IMR-90 (cell line): ENCODE measurements at regions not wholly inside any gene's neighbourhood (a gene's known extent, or its start where the extent isn't known, plus 50 kb on each side); places are given as distances from the start of the nearest gene placed in this dataset.

ENCODE experiments used
- ATAC-seq: fragments of 200-7000 bp; cut with Tn5 transposase; 2 replicates; pipeline ENCODE4 v1.9.1; 2020; ENCODE audit warnings: low read depth, mild to moderate bottlenecking, moderate library complexity
- BruUV-seq: library from RNA; stranded (reverse); fragments of 400-500 nt; replicated peaks from 2 replicates; lab custom pipeline; 2021; lab: Mats Ljungman, UMichigan
- CTCF ChIA-PET: fragments of 300-600 bp; formaldehyde crosslinking; extraction: SDS; loops from one replicate; lab custom pipeline; 2021; ENCODE audit warnings: antibody characterized with exemption; lab: Yijun Ruan, JAX
- POLR2A ChIA-PET: fragments of 300-600 bp; sonication (Branson Sonifier 250); formaldehyde crosslinking; loops from one replicate; lab custom pipeline; 2022; ENCODE audit warnings: antibody characterized with exemption; ENCODE audit not compliant: unreplicated experiment; lab: Charles Lee
- DNase-seq: peaks from one replicate; pipeline ENCODE4 v3.0.0; 2013
- H2AFZ ChIP-seq: replicated peaks from 2 replicates; pipeline ENCODE3; 2013; ENCODE audit warnings: low read length, mild to moderate bottlenecking; ENCODE audit not compliant: poor library complexity
- H2AK5ac ChIP-seq: 2 replicates; pipeline ENCODE4 v1.6.1; 2013; ENCODE audit warnings: low read depth, low read length, inconsistent platforms
- H2AK9ac ChIP-seq: replicated peaks from 2 replicates; pipeline ENCODE3; 2013; ENCODE audit warnings: mild to moderate bottlenecking, low read depth, low read length, moderate library complexity; ENCODE audit not compliant: poor library complexity
- H2BK120ac ChIP-seq: 2 replicates; pipeline ENCODE4 v1.6.1; 2013; ENCODE audit warnings: low read depth, low read length, inconsistent platforms
- H2BK15ac ChIP-seq: 3 replicates; pipeline ENCODE4 v1.6.1; 2013; ENCODE audit warnings: low read depth, low read length, inconsistent platforms
- H2BK20ac ChIP-seq: 2 replicates; pipeline ENCODE4 v1.6.1; 2013; ENCODE audit warnings: low read depth, mild to moderate bottlenecking, inconsistent platforms, low read length, moderate library complexity
- H2BK5ac ChIP-seq: 2 replicates; pipeline ENCODE4 v1.6.1; 2013; ENCODE audit warnings: mild to moderate bottlenecking, low read depth, low read length, inconsistent platforms; ENCODE audit not compliant: poor library complexity, severe bottlenecking
- H3K14ac ChIP-seq: replicated peaks from 2 replicates; pipeline ENCODE4 v1.6.1; 2013; ENCODE audit warnings: low read depth, low read length, inconsistent platforms
- H3K18ac ChIP-seq: 2 replicates; pipeline ENCODE4 v1.6.1; 2013; ENCODE audit warnings: low read depth, low read length, control low read depth
- H3K23ac ChIP-seq: 2 replicates; pipeline ENCODE4 v1.6.1; 2013; ENCODE audit warnings: low read depth, low read length, inconsistent platforms
- H3K27ac ChIP-seq: 2 replicates; pipeline ENCODE4 v1.5.1; 2013; ENCODE audit warnings: mild to moderate bottlenecking, control low read depth, low read length; ENCODE audit not compliant: insufficient read depth
- H3K27me3 ChIP-seq: 2 replicates; pipeline ENCODE4 v1.6.1; 2013; ENCODE audit warnings: low read length; ENCODE audit not compliant: control insufficient read depth, insufficient read depth
- H3K36me3 ChIP-seq: 2 replicates; pipeline ENCODE4 v1.6.1; 2013; ENCODE audit warnings: low read length, mixed read lengths; ENCODE audit not compliant: control insufficient read depth, insufficient read depth
- H3K4ac ChIP-seq: 2 replicates; pipeline ENCODE4 v1.6.1; 2013; ENCODE audit warnings: low read depth, low read length, inconsistent platforms
- H3K4me1 ChIP-seq: 2 replicates; pipeline ENCODE4 v1.6.1; 2013; ENCODE audit warnings: low read length, mixed read lengths; ENCODE audit not compliant: control insufficient read depth, insufficient read depth
- H3K4me2 ChIP-seq: 2 replicates; pipeline ENCODE4 v1.6.1; 2013; ENCODE audit warnings: low read depth, mild to moderate bottlenecking, control low read depth, low read length, moderate library complexity
- H3K4me3 ChIP-seq: 2 replicates; pipeline ENCODE4 v1.5.1; 2013; ENCODE audit warnings: low read depth, mild to moderate bottlenecking, control low read depth, low read length, moderate library complexity; ENCODE audit not compliant: insufficient read depth
- H3K56ac ChIP-seq: 2 replicates; pipeline ENCODE4 v1.6.1; 2013; ENCODE audit warnings: low read length, inconsistent platforms; ENCODE audit not compliant: insufficient read depth; ENCODE audit errors: extremely low read depth
- H3K79me1 ChIP-seq, 2 experiments: 2 replicates each; pipeline ENCODE4 v1.6.1; 2013; ENCODE audit warnings: low read length in 2 of 2, inconsistent platforms in 1 of 2, low read depth in 1 of 2
- H3K9ac ChIP-seq: 2 replicates; pipeline ENCODE4 v1.6.1; 2013; ENCODE audit warnings: low read depth, low read length, control low read depth
- H3K9me1 ChIP-seq: 2 replicates; pipeline ENCODE4 v1.6.1; 2013; ENCODE audit warnings: low read length, inconsistent platforms; ENCODE audit not compliant: insufficient read depth
- H3K9me3 ChIP-seq: 2 replicates; pipeline ENCODE4 v1.6.1; 2013; ENCODE audit warnings: low read length; ENCODE audit not compliant: control insufficient read depth, insufficient read depth
- H4K20me1 ChIP-seq: 2 replicates; pipeline ENCODE4 v1.6.1; 2013; ENCODE audit warnings: low read length, inconsistent platforms; ENCODE audit not compliant: insufficient read depth
- H4K5ac ChIP-seq: 2 replicates; pipeline ENCODE4 v1.6.1; 2013; ENCODE audit warnings: mild to moderate bottlenecking, low read depth, low read length, control low read depth
- H4K8ac ChIP-seq, 2 experiments: 2 replicates each; pipeline ENCODE4 v1.6.1; 2013; ENCODE audit warnings: low read depth in 2 of 2, low read length in 2 of 2, control low read depth in 1 of 2, inconsistent platforms in 1 of 2
- H4K91ac ChIP-seq: 2 replicates; pipeline ENCODE4 v1.6.1; 2013; ENCODE audit warnings: low read depth, low read length, inconsistent platforms; ENCODE audit not compliant: insufficient read depth
- BHLHE40 ChIP-seq: fragments of 150-350 bp; IDR thresholded peaks from 2 replicates; pipeline ENCODE4 v1.6.1; 2016; ENCODE audit warnings: mild to moderate bottlenecking, low read depth, low read length
- CHD1 ChIP-seq: IDR thresholded peaks from 2 replicates; pipeline ENCODE4 v1.6.1; 2012; ENCODE audit warnings: low read depth, low read length, improper control_type of control experiment
- ELK1 ChIP-seq: fragments of 150-350 bp; IDR thresholded peaks from 2 replicates; pipeline ENCODE4 v1.6.1; 2016; ENCODE audit warnings: low read depth, mild to moderate bottlenecking, low read length, moderate library complexity, borderline replicate concordance
- NFE2L2 ChIP-seq: fragments of 150-350 bp; IDR thresholded peaks from 2 replicates; pipeline ENCODE4 v1.6.1; 2016; ENCODE audit warnings: low read depth, mild to moderate bottlenecking, low read length
- POLR2A ChIP-seq: IDR thresholded peaks from 2 replicates; pipeline ENCODE4 v1.6.1; 2012; ENCODE audit warnings: mild to moderate bottlenecking, low read depth, low read length
- RCOR1 ChIP-seq: IDR thresholded peaks from 2 replicates; pipeline ENCODE4 v1.6.1; 2012; ENCODE audit warnings: mild to moderate bottlenecking, low read length, improper control_type of control experiment; ENCODE audit not compliant: insufficient replicate concordance
- SMC3 ChIP-seq: fragments of 150-350 bp; IDR thresholded peaks from 2 replicates; pipeline ENCODE4 v1.6.1; 2016; ENCODE audit warnings: low read depth, mild to moderate bottlenecking, antibody characterized with exemption, low read length, moderate library complexity
- USF2 ChIP-seq: fragments of 150-350 bp; IDR thresholded peaks from 2 replicates; pipeline ENCODE4 v1.6.1; 2017; ENCODE audit warnings: mild to moderate bottlenecking, antibody characterized with exemption, low read length, low read depth
- WGBS, 2 experiments: methylation state at CpG; one replicate each; pipeline versions ENCODE4 v1.1.5 to v1.1.7; 2013; ENCODE audit warnings: missing lambda C conversion rate in 2 of 2; ENCODE audit not compliant: insufficient read length in 1 of 2; ENCODE audit errors: extremely low coverage in 2 of 2; 5-methylcytosine and 5-hydroxymethylcytosine counted together
- dilution Hi-C: fragments of 300-500 bp; cut with HindIII; formaldehyde crosslinking; loops from one replicate; pipeline ENCODE4 v1.14.3; 2018; ENCODE audit warnings: low sequenced_read_pairs; ENCODE audit not compliant: unreplicated experiment
- in situ Hi-C: fragments of 300-500 bp; cut with MboI; formaldehyde crosslinking; loops from 3 replicates; pipeline ENCODE4 v1.14.3; 2019; ENCODE audit warnings: low sequenced_read_pairs, inconsistent platforms, mixed read lengths
- intact Hi-C: fragments of 100-400 bp; cut with micrococcal nuclease; formaldehyde crosslinking; loops from 2 replicates; pipeline ENCODE4 v1.10.0; 2022

GRCh38 chrX:138858951-138859350 is 147.4 kb upstream of the FGF13 start:
- Histone ChIP-seq H3K4me3 (no peak overlapping the region), H3K4ac (no peak overlapping the region), H3K18ac (no peak overlapping the region), H3K14ac (no peak overlapping the region), H2BK15ac (no peak overlapping the region), H2AK5ac (no peak overlapping the region), H4K91ac (no peak overlapping the region), H2AFZ (no peak overlapping the region), H4K20me1 (no peaks in the 10 kb centered on the region), H3K9me1 (no peaks in the 10 kb centered on the region), H3K36me3 (no peaks in the 10 kb centered on the region), H3K9ac (no peak overlapping the region), H2BK20ac (no peak overlapping the region), H3K4me2 (no peak overlapping the region), H3K4me1 (no peaks in the 10 kb centered on the region), H3K56ac (no peak overlapping the region), H4K5ac (no peak overlapping the region), H3K9me3 (no peaks in the 10 kb centered on the region), H3K23ac (no peak overlapping the region), H2BK120ac (no peak overlapping the region), H2AK9ac (no peak overlapping the region), H3K27me3 (no peaks in the 10 kb centered on the region), H2BK5ac (no peak overlapping the region), H3K79me1 (no peaks in the 10 kb centered on the region), H3K27ac (no peak overlapping the region), H4K8ac (no peak overlapping the region)
- DNase-seq = no peak
- in situ Hi-C loops (no loop called here), dilution Hi-C loops (no loop called here), intact Hi-C loops (no loop called here)
- ATAC-seq = no peak
- BruUV-seq = no TSS peak
- no peak for TF ChIP-seq BHLHE40
- TF ChIP-seq NFE2L2 = no peak
- TF ChIP-seq ELK1 = no peak
- TF ChIP-seq CHD1 = no peak
- no peak for TF ChIP-seq POLR2A
- TF ChIP-seq RCOR1 = no peak
- no peak for TF ChIP-seq USF2
- no peak for TF ChIP-seq SMC3
- POLR2A ChIA-PET = no interaction called here
- WGBS, 2 experiments = no CpG with 5 or more reads among the region's 4 CpGs
- CTCF ChIA-PET = no interaction called here
